ENCODE measurements at regions not wholly inside any gene's neighbourhood (a gene's known extent, or its start where the extent isn't known, plus 50 kb on each side); places are given as distances from the start of the nearest gene placed in this dataset.

DNA sequence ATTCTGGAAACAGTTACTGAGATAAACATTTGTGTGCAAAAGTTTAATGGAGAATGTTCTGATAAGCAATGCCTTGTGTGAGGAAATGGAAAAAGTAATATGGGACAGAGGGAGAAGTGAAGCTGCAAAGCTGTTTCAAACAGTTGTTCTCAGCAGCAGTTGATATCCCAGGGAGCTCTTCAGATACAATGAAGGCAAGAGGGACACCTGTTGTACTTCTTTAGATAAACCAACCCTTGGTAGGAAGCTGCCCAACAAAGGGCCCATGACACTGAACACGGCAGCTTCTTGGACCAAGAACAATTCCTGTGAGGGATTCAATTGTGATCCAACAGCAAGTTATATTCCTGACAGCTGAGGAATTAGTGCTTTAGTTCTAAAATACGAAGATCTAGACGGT is 894.3 kb upstream of the PCDH20 start:
- Histone ChIP-seq H3K4me3 (no peak overlapping the region), H3K9me3 (replicated peaks; ENCODE audit: control insufficient read depth, insufficient read depth, low read length) (no peaks in the 10 kb centered on the region), H3K79me2 (ENCODE audit: control insufficient read depth, insufficient read depth, low read length) (no peaks in the 10 kb centered on the region), H3K36me3 (ENCODE audit: control insufficient read depth in 2 of 2, insufficient read depth in 2 of 2, low read length in 1 of 2) (no peaks in the 10 kb centered on the region), H4K20me1 (ENCODE audit: control insufficient read depth, insufficient read depth) (no peaks in the 10 kb centered on the region), H3K27me3 (replicated peaks in 1 of 2; ENCODE audit: control insufficient read depth in 2 of 2, insufficient read depth in 2 of 2, low read length in 1 of 2) (no peaks in the 10 kb centered on the region), H3K27ac (ENCODE audit: control insufficient read depth, insufficient read depth) (no peak overlapping the region), H2AFZ (ENCODE audit: control insufficient read depth, low read depth, low read length) (no peak overlapping the region), H3K4me2 (ENCODE audit: control insufficient read depth, insufficient read depth) (no peak overlapping the region), H3K9ac (ENCODE audit: control insufficient read depth, insufficient read depth, low read length) (no peak overlapping the region), H3K4me1 (ENCODE audit: control insufficient read depth, insufficient read depth, low read length) (peaks cover 10% of the 10 kb centered on the region)
- BruUV-seq (replicated peaks): no TSS peak
- in situ Hi-C loops (cut with MboI) (no loop called here), intact Hi-C loops (cut with micrococcal nuclease; ENCODE audit: unreplicated experiment) (loop anchor here (5.0 to 10.0 kb wide), 2 partner anchors 103 to 185 kb away; no protein-coding TSS in a partner anchor)
- FAIRE-seq: no peak
- ChIA-PET CTCF (interaction anchor here (0.6 to 3.9 kb wide), 7 partner anchors 11 to 189 kb away, joined by 3 to 15 read pairs (median 3); no protein-coding TSS in a partner anchor), POLR2A (no interaction called here), RAD21 (ENCODE audit: unreplicated experiment) (interaction anchor here (0.9 to 2.6 kb wide), 2 partner anchors 10 to 189 kb away, joined by 3 to 14 read pairs; no protein-coding TSS in a partner anchor), SMC1A (ENCODE audit: uncharacterized antibody, unreplicated experiment) (interaction anchor here (1.0 to 1.9 kb wide), 5 partner anchors 10 to 101 kb away, joined by 3 to 8 read pairs (median 4); no protein-coding TSS in a partner anchor)
- no peak for TF ChIP-seq BRCA1 (IDR thresholded peaks at IDR 0.05; ENCODE audit: low read depth, low read length)
- no peak for TF ChIP-seq RAD51 (IDR thresholded peaks at IDR 0.05)
- TF ChIP-seq, protein P1, sequence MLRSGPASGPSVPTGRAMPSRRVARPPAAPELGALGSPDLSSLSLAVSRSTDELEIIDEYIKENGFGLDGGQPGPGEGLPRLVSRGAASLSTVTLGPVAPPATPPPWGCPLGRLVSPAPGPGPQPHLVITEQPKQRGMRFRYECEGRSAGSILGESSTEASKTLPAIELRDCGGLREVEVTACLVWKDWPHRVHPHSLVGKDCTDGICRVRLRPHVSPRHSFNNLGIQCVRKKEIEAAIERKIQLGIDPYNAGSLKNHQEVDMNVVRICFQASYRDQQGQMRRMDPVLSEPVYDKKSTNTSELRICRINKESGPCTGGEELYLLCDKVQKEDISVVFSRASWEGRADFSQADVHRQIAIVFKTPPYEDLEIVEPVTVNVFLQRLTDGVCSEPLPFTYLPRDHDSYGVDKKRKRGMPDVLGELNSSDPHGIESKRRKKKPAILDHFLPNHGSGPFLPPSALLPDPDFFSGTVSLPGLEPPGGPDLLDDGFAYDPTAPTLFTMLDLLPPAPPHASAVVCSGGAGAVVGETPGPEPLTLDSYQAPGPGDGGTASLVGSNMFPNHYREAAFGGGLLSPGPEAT (IDR thresholded peaks at IDR 0.05; ENCODE audit: low read depth): no peak
- TF ChIP-seq DPF2 (IDR thresholded peaks at IDR 0.05): no peak
- TF ChIP-seq, protein P2, sequence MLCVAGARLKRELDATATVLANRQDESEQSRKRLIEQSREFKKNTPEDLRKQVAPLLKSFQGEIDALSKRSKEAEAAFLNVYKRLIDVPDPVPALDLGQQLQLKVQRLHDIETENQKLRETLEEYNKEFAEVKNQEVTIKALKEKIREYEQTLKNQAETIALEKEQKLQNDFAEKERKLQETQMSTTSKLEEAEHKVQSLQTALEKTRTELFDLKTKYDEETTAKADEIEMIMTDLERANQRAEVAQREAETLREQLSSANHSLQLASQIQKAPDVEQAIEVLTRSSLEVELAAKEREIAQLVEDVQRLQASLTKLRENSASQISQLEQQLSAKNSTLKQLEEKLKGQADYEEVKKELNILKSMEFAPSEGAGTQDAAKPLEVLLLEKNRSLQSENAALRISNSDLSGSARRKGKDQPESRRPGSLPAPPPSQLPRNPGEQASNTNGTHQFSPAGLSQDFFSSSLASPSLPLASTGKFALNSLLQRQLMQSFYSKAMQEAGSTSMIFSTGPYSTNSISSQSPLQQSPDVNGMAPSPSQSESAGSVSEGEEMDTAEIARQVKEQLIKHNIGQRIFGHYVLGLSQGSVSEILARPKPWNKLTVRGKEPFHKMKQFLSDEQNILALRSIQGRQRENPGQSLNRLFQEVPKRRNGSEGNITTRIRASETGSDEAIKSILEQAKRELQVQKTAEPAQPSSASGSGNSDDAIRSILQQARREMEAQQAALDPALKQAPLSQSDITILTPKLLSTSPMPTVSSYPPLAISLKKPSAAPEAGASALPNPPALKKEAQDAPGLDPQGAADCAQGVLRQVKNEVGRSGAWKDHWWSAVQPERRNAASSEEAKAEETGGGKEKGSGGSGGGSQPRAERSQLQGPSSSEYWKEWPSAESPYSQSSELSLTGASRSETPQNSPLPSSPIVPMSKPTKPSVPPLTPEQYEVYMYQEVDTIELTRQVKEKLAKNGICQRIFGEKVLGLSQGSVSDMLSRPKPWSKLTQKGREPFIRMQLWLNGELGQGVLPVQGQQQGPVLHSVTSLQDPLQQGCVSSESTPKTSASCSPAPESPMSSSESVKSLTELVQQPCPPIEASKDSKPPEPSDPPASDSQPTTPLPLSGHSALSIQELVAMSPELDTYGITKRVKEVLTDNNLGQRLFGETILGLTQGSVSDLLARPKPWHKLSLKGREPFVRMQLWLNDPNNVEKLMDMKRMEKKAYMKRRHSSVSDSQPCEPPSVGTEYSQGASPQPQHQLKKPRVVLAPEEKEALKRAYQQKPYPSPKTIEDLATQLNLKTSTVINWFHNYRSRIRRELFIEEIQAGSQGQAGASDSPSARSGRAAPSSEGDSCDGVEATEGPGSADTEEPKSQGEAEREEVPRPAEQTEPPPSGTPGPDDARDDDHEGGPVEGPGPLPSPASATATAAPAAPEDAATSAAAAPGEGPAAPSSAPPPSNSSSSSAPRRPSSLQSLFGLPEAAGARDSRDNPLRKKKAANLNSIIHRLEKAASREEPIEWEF (IDR thresholded peaks at IDR 0.05; ENCODE audit: insufficient replicate concordance, low read depth, low read length): no peak
- no peak for TF ChIP-seq NFXL1 (IDR thresholded peaks at IDR 0.05; ENCODE audit: borderline replicate concordance)
- no peak for DNase-seq (ENCODE audit: low read depth, low spot score)
- ATAC-seq: no peak
- 68% methylated on average over 3 of the region's 3 CpGs for WGBS (ENCODE audit: insufficient coverage, insufficient replicate concordance, low lambda C conversion rate, missing lambda C conversion rate)
